HCT116 (cell line): ENCODE measurements at regions not wholly inside any gene's neighbourhood (a gene's known extent, or its start where the extent isn't known, plus 50 kb on each side); places are given as distances from the start of the nearest gene placed in this dataset.

Experiments used
- EZH2 ChIP-seq: fragments of 200-600 bp; sonication (generic); IDR thresholded peaks from 2 replicates; pipeline ENCODE4 v1.6.1; 2017; ENCODE audit warnings: antibody characterized with exemption, mixed run types
- FOSL1 ChIP-seq: IDR thresholded peaks from 2 replicates; pipeline ENCODE4 v1.6.1; 2012; ENCODE audit warnings: low read depth
- POLR2A ChIP-seq: IDR thresholded peaks from 2 replicates; pipeline ENCODE4 v1.7.0; 2011; ENCODE audit warnings: borderline replicate concordance; ENCODE audit not compliant: insufficient read depth, insufficient read length; ENCODE audit errors: extremely low read depth
- POLR2AphosphoS5 ChIP-seq: IDR thresholded peaks from 2 replicates; pipeline ENCODE4 v1.6.1; 2011; ENCODE audit warnings: mild to moderate bottlenecking, low read depth, low read length, moderate library complexity
- SP1 ChIP-seq: IDR thresholded peaks from 2 replicates; pipeline ENCODE4 v1.6.1; 2012; ENCODE audit warnings: low read depth
- TF ChIP-seq, protein P1 (sequence below), 3 experiments: fragments of 200-600 bp in 1 of 3; sonication (generic) in 1 of 3; IDR thresholded peaks in 2 of 3; conservative IDR thresholded peaks in 1 of 3; 2 replicates each; pipeline ENCODE4 v1.5.1; 2012 to 2017; ENCODE audit warnings: low read depth in 2 of 3, low read length in 2 of 3, antibody characterized with exemption in 1 of 3, borderline replicate concordance in 1 of 3, control low read depth in 1 of 3, mild to moderate bottlenecking in 1 of 3, mixed read lengths in 1 of 3, mixed run types in 1 of 3, moderate library complexity in 1 of 3; ENCODE audit not compliant: insufficient read depth in 1 of 3

DNA sequence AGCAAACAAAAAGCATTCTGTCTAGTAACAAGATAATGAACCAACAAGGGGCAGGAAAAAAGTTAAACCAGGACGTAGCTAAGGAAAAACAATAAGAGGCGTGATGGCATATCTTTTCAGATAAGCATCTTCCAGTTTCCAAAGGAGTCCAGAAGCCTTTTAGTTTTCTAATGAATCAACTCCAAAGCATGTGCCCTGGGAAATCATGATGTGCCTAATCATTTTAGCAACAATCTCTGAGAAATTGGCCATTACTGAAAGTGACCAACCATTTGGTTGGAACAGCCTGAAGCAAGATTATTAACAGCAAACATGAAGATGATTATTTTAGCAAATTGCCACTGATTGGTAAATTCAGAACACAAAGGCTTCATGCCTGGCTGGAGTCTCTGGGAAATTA is 440.9 kb upstream of the MAF start:
- TF ChIP-seq FOSL1: no peak
- no peak for TF ChIP-seq EZH2
- TF ChIP-seq SP1: no peak
- TF ChIP-seq POLR2AphosphoS5: no peak
- TF ChIP-seq, protein P1, sequence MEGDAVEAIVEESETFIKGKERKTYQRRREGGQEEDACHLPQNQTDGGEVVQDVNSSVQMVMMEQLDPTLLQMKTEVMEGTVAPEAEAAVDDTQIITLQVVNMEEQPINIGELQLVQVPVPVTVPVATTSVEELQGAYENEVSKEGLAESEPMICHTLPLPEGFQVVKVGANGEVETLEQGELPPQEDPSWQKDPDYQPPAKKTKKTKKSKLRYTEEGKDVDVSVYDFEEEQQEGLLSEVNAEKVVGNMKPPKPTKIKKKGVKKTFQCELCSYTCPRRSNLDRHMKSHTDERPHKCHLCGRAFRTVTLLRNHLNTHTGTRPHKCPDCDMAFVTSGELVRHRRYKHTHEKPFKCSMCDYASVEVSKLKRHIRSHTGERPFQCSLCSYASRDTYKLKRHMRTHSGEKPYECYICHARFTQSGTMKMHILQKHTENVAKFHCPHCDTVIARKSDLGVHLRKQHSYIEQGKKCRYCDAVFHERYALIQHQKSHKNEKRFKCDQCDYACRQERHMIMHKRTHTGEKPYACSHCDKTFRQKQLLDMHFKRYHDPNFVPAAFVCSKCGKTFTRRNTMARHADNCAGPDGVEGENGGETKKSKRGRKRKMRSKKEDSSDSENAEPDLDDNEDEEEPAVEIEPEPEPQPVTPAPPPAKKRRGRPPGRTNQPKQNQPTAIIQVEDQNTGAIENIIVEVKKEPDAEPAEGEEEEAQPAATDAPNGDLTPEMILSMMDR (IDR thresholded peaks at IDR 0.05 in 2 of 3, conservative IDR thresholded peaks at IDR 0.05 in 1 of 3; ENCODE audit: borderline replicate concordance in 1 of 3, insufficient read depth in 1 of 3, low read depth in 2 of 3, low read length in 2 of 3): no peak
- no peak for TF ChIP-seq POLR2A
